T-helper 1 cell (primary cell): ENCODE measurements at regions not wholly inside any gene's neighbourhood (a gene's known extent, or its start where the extent isn't known, plus 50 kb on each side); places are given as distances from the start of the nearest gene placed in this dataset.

Experiments used
- DNase-seq, 5 donors: peaks; one replicate each; pipeline ENCODE4 v3.0.0-alpha.2; 2012 to 2020

DNA sequence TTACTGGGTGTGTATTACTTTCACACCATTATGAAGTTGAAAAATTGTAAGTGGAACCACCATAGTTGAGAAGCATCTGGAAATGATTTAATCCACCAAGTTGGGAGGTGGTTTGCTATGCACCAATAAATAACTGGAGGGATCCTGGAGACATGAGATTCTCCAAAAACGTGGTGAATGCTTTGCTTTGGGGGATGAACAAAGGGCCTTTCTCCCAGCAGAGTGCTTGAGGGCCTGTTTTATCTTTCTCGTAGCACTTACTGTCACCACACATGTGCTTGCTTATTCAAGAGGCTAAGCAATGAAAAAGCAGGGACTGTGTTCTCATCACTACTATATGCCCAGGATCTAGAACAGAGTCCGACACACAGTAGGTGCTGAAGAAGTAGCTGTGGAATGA is 371.1 kb downstream of the DHX35 start:
- DNase-seq = no peak

DNA sequence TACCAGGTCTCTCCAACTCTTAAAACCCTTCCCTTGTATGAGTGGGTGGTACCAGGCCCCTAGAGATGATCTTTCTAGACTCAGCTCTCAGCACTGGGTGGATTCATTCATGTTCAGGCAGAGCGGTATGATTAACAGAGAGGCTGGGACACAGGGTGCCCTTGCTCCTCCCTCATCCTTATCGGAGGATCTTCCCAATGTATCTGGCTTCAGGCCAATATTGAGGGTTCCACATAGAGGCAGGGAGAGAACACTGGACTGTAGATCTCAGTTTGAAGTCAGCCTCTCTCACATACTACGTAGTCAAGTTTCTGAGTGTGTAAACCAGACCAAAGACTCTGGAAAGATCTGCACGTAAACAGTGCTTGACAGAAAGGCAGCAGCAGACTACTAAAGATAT is 366.2 kb downstream of the DHX35 start:
- DNase-seq = no peak

DNA sequence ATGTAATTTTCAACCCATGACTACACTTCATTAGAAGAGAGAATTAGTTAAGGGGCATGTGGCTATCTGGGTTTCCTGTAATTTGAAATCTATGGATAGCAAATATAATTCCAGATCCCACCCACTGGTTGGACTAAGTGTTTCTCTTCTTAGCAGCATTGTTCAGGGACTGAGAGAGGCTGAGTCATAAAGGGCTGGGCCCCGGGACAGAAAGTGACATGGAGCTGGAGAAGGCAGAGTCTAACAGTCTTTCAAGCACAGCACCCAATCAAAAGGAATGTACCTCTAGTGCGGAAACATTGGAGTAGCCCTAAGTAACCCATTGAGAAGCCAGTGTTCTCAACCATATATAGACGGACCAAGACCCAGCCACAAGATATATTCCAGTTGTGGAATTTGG is 363.9 kb downstream of the DHX35 start:
- DNase-seq = no peak

DNA sequence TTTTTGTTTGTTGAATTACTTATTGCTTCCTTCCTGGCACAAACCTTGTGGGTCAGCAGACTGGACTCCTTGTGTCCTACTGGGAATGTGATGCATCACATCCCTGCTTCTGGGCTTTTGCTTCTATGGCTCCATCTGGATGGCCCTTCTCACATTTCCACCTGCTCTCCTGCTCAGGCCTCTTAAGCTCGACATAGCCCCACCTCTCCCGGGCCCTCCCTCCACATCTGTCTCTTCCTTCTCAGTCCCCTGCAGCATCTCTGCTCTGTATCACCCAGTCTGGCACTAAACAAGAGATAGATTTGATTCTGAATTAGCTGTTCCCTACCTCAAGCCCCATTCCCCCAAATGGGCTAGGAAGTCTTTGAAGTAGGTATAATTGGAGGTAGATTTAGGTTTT is 356.8 kb downstream of the DHX35 start:
- DNase-seq = no peak

DNA sequence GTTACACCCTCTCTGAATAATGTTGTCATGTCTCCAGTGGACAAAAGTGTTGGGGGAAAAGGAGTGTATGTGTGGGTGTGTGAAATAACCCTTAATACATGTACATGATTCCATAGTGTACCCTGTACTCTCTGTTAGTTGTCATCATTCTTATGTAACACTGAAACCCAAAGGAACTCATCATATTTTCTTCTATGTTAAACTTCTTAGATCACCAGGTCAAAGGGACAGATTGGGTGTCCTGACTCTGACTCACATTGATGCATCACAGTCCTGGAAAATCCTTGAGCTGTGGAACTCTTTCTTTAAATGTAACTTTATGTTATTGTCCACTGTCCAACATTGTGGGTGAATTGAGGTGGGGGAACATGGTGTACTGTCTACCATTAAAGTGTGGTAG is 350.5 kb downstream of the DHX35 start:
- no peak for DNase-seq

DNA sequence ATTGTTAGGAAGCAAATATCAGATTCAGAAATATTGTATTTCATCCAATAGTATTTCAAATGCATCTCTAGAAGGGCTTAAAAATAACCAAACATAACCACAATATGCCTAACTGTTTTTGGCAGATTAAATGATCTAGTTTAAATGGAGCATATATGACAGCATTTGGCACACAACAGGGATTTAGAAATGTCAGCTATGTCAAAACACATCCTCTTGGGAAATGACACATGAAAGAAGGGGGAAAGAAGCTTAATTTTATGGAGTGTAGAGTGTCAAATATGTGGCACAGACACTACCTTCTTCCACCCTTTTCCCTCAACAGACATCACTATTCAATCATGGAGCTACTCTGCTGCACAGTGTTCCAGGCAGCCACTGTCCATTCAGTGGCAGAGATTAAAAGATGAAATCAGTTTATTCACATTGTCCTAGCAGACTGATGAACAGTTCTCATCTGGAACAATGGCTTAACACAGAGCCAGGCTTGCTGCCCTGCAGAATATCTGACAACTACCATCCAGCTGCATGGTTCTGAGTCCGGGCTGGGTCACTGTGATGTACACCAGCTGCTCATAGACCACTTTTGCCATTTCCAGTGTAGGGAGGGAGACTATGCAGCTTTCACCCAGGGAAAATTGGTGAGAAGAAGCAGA is 349.8 kb downstream of the DHX35 start:
- DNase-seq = no peak

DNA sequence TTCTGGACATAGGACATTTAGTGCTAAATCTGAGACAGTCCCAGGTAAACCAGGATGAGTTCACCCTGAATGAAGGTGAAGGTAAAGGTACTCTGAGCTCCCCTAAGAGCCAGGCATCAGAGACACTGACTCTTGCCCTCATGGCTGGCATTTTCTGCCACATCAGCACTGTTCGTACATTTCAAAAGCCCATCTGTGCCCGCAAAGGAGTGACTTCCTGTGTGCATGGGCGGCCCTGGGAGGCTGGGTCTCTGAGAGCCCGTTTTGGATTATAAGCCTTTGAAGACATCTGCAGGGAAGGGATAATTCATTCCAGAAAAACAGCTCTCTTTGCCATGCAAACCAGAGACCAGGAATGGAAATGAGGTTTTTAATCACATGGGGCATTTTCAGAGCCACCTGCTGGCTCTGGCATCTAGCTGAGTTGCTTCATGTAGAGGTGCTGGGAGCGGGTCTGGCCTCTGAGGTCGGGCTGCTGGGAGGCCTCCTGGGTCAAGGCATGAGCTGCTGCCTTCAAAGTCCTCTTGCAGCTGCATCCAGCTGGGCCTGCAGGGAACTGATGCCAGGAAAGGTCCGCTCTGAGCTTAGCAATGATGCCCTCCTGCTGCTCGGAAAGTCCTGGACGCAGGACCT is 348.3 kb downstream of the DHX35 start:
- no peak for DNase-seq

DNA sequence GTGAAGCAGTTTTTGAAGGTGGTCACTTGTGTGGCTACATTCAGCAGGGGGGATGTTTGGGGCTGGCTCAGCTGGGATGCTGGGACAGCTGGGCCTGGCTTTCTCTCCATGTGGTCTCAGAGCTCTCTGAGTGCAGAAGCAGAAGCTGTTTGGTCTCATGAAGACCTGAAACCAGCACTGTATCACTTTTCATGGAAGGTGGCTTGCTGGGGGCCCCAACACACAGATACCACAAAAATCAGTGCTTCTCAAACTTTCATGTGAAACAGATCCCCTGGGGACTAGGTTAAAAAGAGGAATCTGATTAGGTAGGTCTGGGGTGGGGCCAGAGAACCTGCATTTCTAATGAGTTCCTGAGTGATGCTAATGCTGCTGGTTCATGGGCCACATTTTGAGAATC is 347.3 kb downstream of the DHX35 start:
- no peak for DNase-seq

DNA sequence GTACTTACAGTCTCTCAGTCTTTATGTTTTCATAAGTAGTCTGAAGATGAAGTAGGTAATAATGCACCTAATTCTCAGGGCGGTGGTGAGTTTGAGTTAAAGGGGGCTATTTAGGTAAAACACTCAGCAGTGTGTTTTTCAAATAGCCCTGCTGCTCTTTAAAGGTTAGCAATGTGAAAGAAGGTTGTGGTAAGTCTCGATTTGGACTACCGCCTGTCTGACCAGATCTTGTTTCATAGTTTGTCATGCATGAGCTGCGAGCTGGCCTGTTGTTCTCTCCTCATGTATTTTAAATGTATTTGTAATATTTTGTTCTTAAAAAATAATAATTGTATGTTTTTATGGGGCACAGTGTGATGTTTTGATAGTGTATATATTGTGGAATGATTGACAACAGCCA is 340.2 kb downstream of the DHX35 start:
- DNase-seq = no peak

DNA sequence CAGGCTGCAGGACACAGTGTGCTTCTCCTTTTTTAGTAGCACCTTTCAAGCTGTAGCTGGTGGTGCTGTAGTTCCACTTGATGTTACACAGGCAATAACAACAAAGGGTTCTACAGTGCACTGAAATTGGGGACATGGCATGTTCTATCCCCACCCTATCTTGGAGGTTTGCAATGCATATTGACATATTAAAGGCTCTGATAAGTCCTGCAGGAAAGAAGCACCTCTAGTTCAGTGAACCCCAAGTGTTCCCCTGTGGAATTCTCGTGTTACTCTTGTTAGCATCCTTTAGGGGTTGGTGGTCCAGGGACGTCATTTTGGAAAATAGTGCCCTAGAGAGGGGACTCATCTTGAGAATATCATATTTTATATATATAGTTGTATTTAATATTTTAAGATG is 337.6 kb downstream of the DHX35 start:
- DNase-seq = no peak

DNA sequence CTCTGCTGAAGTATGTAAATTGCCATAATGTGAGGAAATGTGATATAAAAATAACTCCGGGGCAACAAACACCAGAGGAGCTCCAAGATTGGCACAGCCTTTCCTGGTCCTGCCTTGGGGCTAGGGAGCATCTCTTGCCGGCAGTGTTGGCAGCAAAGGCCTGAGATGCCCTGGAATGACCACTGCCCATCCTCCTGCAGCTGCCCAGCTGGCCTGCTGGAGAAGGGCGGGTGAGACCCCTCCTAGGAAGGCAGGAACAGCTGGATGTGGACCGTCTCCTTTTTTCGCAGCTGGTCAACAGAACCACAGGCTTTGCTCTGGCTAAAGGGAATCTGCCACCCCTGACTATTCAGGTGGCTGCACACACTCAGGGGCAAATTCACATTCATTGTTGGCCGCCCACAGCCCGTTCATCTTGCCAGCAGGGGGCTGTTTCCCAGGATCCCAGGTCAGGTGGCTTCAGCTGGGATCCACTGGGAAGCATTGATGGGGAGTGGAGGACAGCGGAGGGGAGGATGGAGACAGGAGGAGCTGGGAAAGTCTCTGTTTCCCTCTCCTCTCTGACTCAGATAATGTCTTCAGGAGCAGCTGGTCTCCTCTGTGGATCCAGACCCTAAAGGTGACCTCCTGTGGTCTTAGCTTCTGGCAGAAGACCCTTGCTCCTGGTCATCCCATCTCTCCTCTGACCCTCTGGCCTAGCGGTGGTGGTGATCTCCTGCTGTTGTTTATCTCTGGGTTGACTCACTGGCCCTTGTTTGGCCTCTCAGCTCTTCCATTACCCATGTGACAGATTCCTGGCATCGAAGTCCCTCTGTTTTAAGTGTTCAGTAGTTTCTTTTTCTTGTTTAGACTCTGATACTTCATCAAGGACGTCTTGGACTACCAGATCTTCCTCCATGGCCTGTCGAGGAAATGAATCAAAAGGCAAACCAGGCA is 336.7 kb downstream of the DHX35 start:
- no peak for DNase-seq

DNA sequence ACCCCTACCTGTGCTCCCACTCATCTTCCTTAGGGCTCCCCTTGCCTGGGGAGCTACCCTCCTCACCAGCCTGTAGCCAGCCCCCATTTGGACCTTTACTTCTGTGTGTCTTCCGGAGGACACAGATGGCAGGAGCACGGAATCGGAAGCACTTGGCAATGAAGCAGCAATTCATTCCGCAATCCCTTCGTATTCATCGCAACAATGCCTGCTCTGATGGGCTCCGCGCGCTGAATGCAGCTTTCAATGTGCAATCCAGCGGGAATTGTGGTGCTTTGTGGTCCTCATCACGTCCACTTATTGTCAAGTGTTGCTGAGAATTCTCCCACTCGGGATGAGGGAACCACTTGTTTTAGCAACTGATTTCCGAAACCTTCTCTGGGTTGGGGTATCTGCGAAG is 336.0 kb downstream of the DHX35 start:
- DNase-seq = no peak

DNA sequence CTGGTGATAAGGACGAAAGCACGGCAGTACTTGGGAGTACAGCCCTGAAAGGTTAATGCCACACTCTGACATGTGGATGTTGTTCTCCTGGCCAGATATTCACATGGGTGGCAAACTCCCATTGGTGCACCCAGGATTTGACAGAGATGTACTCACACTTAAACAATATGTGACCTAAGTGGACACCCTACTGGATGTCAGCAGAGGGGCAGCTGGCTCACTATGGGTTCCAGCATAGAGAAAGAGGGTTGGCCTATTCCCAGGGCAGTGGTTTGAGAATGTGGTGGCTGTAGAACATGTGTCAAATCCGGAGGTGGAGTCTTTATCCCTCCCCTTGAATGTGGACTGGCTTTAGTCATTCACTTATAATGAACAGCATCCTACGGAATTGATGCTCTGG is 333.2 kb downstream of the DHX35 start:
- DNase-seq = no peak

DNA sequence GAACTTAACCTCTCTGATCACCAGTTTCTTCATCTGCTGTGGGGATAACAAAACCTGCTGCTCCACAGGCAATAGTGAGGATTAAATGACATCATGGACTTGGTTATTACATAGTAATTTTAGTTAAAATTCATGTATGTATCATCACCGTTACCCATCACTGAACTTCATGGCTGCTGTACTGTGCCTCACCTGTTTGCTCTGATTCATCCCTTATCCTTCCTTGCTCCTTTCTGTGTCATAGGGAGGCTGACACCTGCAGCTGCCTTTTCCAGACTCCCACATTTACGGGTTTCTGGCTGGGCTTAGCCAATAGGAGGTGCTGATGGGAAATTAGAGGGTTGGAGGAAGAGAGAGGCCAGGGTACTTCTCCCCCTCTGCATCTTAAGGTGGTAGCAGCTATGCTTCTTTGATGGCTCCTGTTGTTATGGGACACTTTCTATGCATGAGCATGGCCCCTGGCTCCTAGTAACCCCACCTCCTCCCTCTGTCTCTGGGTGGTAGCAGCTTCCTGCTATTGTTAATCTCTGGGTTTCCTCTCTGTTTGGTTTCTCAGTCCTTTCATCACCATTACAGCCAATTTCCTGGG is 332.1 kb downstream of the DHX35 start:
- DNase-seq = no peak

DNA sequence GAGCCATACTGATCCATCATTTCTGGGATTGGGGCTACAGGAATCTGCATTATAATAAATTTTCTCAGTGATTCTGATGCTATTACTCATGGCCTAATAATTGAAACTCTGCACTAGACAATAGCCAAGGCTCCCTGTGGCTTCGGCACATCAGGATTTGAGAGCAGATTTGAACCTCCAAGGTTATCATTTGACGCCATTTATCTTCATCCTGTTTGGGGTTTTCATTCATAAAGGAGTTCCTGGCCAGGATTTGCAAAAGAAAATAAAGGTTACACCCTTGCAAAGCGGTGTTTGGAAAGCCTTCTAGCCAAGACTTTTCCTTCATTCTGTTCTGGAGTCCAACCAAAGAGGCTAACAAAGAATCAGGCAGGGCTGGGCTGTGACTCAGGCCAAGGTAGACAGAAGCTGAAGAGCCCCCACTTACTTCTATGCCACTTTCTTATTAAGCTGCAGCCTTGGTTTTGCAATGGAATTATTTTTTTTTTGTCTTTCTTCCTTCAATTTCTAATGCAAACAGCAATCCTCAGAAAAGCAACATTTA is 330.1 kb downstream of the DHX35 start:
- no peak for DNase-seq

DNA sequence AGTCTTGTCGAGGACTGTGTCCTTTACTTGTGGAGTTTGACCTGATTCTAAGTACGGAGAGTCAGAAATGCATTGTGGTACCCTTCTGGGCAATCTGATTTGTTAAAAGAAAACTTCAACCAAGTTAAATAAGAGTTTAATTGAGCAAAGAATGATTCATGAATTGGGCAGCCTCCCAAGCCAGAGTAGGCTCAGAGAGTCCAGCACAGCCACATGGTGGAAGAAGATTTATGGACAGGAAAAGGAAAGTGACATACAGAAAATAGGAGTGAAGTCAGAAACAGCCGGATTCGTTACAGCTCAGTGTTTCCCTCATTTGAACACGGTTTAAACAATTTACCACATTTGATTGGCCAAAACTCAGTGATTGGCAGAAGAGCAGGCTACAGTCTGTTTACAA is 329.2 kb downstream of the DHX35 start:
- DNase-seq = no peak

DNA sequence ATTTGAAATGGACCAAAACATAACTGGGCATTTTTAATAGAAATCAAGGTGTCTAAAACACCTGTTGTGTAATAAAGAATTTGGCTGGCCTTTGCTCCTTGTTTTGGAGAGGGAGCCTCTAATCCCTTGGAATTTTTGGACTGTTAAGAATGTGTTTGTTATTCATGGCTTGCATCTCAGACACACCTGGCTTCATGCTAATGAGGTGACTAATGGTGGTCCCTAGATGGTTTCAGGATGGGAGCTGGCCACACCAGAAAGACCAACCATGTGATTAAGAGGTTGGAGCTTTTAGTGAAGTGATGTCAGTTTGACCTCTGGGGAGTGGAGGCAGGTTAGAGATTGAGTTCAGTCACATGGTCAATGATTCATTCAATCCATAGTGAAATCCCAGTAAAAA is 328.4 kb downstream of the DHX35 start:
- DNase-seq = no peak

DNA sequence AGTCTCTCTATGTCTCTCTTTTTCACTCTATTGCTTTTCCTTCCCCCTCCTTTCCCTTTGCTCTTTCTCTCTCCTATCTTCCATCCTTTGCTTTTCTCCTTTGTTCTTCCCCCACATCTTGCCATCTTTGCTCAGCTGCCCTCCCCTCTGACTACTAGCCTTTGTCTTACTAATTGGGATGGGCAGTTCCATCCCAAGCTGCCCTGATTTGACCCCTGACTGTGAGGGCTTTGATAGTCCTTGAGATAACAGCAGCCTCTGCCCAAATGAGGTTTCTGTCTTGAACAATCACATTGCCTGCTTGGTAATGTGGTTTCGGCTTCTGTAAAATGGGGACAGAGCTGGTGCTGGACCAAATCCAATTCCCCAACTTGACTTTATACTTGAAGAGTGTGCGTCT is 327.7 kb downstream of the DHX35 start:
- DNase-seq = no peak

DNA sequence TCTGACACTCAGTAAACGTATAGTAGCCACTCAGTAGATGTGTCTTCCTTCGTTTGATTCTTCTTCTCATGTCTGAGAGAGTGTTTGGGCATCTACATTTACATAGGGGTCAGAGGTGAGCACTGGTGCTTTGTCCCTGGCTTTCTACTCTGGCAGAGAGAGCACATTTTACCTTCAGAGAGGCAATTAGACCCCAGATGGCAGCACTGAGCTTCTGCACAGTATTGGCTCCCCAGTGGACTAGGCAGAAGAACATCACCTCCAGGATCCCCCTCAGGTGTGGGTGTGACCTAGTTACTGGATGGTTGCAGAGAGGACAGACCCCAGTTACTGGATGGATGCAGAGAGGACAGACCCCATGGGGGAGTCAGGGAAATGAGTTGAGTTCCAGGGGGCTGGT is 327.2 kb downstream of the DHX35 start:
- DNase-seq = no peak

DNA sequence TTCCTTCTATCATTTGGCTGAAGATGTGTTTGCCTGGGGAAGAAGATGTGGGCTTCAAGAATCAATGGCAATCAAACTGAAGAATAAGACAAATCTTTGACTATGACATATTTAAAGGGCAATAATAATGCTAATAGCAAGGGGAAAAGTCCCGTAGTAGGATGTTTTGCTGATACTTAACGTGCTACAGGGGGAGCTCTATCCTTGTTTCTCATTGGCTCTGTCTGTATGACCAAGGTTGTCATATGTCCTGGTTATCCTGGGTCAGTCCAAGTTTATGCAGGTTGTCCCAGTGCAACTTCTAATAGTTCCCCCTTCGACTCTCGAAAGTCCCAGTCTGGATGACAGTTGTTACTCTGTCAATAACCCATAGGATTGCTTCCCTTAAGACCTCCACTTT is 321.3 kb downstream of the DHX35 start:
- no peak for DNase-seq

DNA sequence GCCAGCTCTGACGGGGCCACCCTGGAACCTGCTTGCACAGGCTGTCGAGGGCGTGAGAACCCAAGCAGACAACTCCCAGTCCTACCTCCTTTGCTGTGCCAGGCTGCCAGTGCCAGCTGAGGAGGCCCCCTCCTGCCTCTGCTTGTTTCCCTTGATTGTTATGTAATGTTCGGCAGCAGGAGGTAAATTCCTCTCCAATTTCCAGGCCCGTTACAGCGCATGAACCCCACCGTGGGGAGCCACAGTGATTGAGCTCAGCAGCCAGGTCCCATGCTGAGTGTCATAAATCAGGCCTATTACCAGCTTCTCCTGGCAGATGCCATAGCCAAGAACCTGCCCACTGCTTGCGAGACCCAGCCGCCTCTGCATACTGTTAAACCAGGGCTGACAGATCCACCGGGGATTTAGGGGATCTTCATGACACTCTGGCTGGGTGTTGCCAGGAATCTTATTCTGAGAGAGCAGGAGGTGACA is 320.5 kb downstream of the DHX35 start:
- no peak for DNase-seq

DNA sequence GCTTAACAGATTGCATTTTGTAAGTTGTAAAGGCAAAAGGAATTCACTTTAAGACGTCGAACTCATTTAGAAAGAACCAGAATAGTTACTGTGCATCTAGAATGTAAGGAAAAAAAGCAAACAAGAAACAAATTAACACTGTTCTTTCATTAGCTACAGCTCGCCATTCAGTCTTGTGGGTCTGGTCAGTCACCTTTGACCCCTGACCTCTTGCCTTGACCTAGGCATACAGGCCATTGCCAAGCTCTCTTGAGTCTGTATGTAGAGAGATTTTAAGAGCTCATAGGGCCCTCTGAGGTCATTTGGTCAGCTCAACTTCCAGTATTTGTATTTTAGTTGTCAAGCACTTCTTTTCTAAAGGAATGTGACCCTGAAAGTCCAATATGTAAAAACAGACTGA is 318.7 kb downstream of the DHX35 start:
- no peak for DNase-seq

DNA sequence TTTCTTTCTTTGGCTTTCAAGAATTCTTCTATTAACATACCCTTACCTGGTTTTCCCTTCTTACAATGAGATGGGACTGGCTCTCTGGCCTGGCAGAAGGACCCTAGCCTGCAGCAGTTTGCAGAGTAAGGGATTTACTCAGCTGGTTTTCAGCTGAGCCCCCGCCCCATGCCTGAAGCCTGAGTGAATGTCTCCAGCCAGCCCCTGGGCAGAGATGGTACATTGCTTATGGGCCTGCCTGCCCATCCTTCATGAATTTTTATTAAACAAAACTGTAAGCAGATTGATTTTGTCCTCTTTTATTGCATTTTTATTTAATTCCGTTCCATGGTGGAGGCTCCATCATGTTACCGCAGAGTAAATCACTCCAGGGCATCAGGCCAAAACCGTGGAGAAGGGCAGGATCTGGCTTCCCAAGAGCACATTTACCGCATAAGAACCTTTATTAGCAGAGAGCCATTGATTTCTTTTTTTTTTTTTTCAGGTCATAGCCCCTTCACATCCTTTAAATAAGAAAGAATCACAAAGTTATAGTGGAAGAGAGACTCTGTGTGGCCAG is 316.2 kb downstream of the DHX35 start:
- DNase-seq = no peak
